ENCODE measurements at regions not wholly inside any gene's neighbourhood (a gene's known extent, or its start where the extent isn't known, plus 50 kb on each side); places are given as distances from the start of the nearest gene placed in this dataset.

DNA sequence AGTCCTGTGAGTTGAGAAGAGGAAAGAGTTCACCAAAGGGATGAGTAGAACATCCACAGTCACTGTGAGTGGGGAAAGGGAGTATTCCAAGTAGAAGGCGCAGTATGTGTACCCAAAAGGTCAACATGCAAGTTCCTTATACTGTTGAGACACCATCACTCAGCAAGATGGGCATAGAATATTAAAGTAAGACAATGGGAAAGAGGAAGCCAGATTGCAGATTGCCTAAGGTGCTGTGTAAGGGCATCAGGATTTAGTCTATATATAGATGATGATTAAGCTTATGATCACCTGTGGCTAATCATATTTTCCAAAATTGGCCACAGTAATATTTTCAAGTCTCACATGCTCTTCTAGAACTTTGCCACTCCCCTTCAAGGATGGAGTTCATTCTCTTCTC, 120.1 kb upstream of the CAMK1G start:
- TF ChIP-seq, protein P1, sequence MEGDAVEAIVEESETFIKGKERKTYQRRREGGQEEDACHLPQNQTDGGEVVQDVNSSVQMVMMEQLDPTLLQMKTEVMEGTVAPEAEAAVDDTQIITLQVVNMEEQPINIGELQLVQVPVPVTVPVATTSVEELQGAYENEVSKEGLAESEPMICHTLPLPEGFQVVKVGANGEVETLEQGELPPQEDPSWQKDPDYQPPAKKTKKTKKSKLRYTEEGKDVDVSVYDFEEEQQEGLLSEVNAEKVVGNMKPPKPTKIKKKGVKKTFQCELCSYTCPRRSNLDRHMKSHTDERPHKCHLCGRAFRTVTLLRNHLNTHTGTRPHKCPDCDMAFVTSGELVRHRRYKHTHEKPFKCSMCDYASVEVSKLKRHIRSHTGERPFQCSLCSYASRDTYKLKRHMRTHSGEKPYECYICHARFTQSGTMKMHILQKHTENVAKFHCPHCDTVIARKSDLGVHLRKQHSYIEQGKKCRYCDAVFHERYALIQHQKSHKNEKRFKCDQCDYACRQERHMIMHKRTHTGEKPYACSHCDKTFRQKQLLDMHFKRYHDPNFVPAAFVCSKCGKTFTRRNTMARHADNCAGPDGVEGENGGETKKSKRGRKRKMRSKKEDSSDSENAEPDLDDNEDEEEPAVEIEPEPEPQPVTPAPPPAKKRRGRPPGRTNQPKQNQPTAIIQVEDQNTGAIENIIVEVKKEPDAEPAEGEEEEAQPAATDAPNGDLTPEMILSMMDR (IDR thresholded peaks at IDR 0.05; ENCODE audit: insufficient read depth, low read length, poor library complexity, severe bottlenecking): no peak
- no peak for TF ChIP-seq EZH2phosphoT487 (conservative IDR thresholded peaks at IDR 0.05; ENCODE audit: low read length)

All from SU-DHL-6 (cell line).